ENCODE measurements at regions not wholly inside any gene's neighbourhood (a gene's known extent, or its start where the extent isn't known, plus 50 kb on each side); places are given as distances from the start of the nearest gene placed in this dataset.

DNA sequence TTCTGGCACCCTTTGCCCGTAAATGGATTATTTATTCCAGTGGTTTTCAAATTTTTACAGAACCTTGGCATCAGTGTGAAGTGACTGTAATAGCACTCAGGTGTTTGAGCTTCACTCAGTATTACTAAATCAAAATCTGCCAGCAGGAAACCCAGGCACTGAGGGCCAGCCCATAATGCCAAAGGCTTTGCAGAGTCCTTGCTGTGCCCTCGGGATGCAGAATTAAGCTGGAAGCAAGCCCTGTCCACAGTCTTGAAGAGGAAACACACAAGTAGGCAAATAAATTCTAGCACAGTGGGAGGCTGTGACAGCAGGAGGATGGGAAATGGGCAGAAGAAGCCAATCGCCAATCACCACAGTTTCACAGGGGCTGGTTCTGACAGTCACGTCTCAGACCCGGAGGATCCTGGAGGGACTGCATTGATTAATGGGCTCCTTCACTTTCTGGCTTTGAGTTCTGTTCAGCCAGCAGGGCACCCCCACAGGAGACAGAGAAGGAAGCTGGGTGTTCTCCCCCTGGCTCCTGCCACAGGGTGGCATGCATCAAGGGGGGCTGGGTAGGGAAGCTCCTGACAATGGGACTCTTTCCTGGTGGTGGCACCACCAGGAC lies 138.8 kb downstream of the MTNR1A start:
- TF ChIP-seq, protein P1, sequence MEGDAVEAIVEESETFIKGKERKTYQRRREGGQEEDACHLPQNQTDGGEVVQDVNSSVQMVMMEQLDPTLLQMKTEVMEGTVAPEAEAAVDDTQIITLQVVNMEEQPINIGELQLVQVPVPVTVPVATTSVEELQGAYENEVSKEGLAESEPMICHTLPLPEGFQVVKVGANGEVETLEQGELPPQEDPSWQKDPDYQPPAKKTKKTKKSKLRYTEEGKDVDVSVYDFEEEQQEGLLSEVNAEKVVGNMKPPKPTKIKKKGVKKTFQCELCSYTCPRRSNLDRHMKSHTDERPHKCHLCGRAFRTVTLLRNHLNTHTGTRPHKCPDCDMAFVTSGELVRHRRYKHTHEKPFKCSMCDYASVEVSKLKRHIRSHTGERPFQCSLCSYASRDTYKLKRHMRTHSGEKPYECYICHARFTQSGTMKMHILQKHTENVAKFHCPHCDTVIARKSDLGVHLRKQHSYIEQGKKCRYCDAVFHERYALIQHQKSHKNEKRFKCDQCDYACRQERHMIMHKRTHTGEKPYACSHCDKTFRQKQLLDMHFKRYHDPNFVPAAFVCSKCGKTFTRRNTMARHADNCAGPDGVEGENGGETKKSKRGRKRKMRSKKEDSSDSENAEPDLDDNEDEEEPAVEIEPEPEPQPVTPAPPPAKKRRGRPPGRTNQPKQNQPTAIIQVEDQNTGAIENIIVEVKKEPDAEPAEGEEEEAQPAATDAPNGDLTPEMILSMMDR (IDR thresholded peaks at IDR 0.05), result no peak
- TF ChIP-seq POLR2A (IDR thresholded peaks at IDR 0.05), result no peak
- TF ChIP-seq EP300 (IDR thresholded peaks at IDR 0.05), result no peak
